HTR-8/SVneo (cell line): ENCODE measurements at regions not wholly inside any gene's neighbourhood (a gene's known extent, or its start where the extent isn't known, plus 50 kb on each side); places are given as distances from the start of the nearest gene placed in this dataset.

ENCODE experiments used
- DNase-seq: peaks from one replicate; pipeline ENCODE4 v3.0.0; 2011; ENCODE audit warnings: low spot score, mixed read lengths; ENCODE audit not compliant: insufficient read length
- FAIRE-seq: peaks from 2 replicates; lab custom pipeline; 2011; peaks lifted over from hg19 to GRCh38; lab: Jason Lieb, UNC

GRCh38 chr18:37922162-37922561 lies 356.6 kb upstream of the CELF4 start:
- DNase-seq (no peak), FAIRE-seq (no peak)

- FAIRE-seq (no peak), DNase-seq (no peak)
Measured at GRCh38 chr18:37920865-37921264, 355.3 kb upstream of the CELF4 start.

GRCh38 chr18:37913051-37913450 lies 347.5 kb upstream of the CELF4 start:
- DNase-seq (no peak), FAIRE-seq (no peak)

- no peak for DNase-seq
- FAIRE-seq = no peak
Measured at GRCh38 chr18:37902344-37902743, 336.7 kb upstream of the CELF4 start.

- DNase-seq (no peak), FAIRE-seq (no peak)
Measured at GRCh38 chr18:37900326-37900725, 334.7 kb upstream of the CELF4 start.

GRCh38 chr18:37889963-37890362 lies 324.4 kb upstream of the CELF4 start:
- no peak for FAIRE-seq
- no peak for DNase-seq

- no peak for DNase-seq
- no peak for FAIRE-seq
Measured at GRCh38 chr18:37874721-37875120, 309.1 kb upstream of the CELF4 start.

GRCh38 chr18:37873416-37873815 lies 307.8 kb upstream of the CELF4 start:
- FAIRE-seq (no peak), DNase-seq (no peak)

GRCh38 chr18:37872562-37872961 lies 307.0 kb upstream of the CELF4 start:
- no peak for FAIRE-seq

GRCh38 chr18:37871561-37871960 lies 306.0 kb upstream of the CELF4 start:
- FAIRE-seq (no peak), DNase-seq (no peak)

More at GRCh38 chr18:37872562-37872961, 307.0 kb upstream of the CELF4 start:
- DNase-seq = no peak

GRCh38 chr18:37869051-37869450 lies 303.5 kb upstream of the CELF4 start:
- FAIRE-seq = no peak
- no peak for DNase-seq

GRCh38 chr18:37864122-37864521 lies 298.5 kb upstream of the CELF4 start:
- DNase-seq = no peak
- FAIRE-seq = no peak

- DNase-seq (no peak), FAIRE-seq (no peak)
Measured at GRCh38 chr18:37861981-37862380, 296.4 kb upstream of the CELF4 start.

- FAIRE-seq = no peak
- no peak for DNase-seq
Measured at GRCh38 chr18:37854396-37854795, 288.8 kb upstream of the CELF4 start.

- no peak for DNase-seq
- FAIRE-seq = no peak
Measured at GRCh38 chr18:37853706-37854105, 288.1 kb upstream of the CELF4 start.

- no peak for FAIRE-seq
- DNase-seq = no peak
Measured at GRCh38 chr18:37852464-37852863, 286.9 kb upstream of the CELF4 start.

- no peak for FAIRE-seq
- DNase-seq = no peak
Measured at GRCh38 chr18:37847544-37847943, 281.9 kb upstream of the CELF4 start.

GRCh38 chr18:37846996-37847395 lies 281.4 kb upstream of the CELF4 start:
- no peak for FAIRE-seq
- no peak for DNase-seq

- no peak for FAIRE-seq
- DNase-seq = no peak
Measured at GRCh38 chr18:37845498-37845897, 279.9 kb upstream of the CELF4 start.

- no peak for FAIRE-seq
- no peak for DNase-seq
Measured at GRCh38 chr18:37844209-37844970, 278.8 kb upstream of the CELF4 start.

GRCh38 chr18:37838083-37838482 lies 272.5 kb upstream of the CELF4 start:
- DNase-seq = no peak
- FAIRE-seq = no peak
